SH-SY5Y (cell line): ENCODE measurements at regions not wholly inside any gene's neighbourhood (a gene's known extent, or its start where the extent isn't known, plus 50 kb on each side); places are given as distances from the start of the nearest gene placed in this dataset.

Experiments
- GATA2 ChIP-seq: IDR thresholded peaks from 2 replicates; pipeline ENCODE4 v1.6.1; 2011; ENCODE audit warnings: mild to moderate bottlenecking, low read depth, low read length
- GATA3 ChIP-seq: IDR thresholded peaks from 2 replicates; pipeline ENCODE4 v1.6.1; 2011; ENCODE audit warnings: low read depth, mild to moderate bottlenecking, low read length, moderate library complexity

DNA sequence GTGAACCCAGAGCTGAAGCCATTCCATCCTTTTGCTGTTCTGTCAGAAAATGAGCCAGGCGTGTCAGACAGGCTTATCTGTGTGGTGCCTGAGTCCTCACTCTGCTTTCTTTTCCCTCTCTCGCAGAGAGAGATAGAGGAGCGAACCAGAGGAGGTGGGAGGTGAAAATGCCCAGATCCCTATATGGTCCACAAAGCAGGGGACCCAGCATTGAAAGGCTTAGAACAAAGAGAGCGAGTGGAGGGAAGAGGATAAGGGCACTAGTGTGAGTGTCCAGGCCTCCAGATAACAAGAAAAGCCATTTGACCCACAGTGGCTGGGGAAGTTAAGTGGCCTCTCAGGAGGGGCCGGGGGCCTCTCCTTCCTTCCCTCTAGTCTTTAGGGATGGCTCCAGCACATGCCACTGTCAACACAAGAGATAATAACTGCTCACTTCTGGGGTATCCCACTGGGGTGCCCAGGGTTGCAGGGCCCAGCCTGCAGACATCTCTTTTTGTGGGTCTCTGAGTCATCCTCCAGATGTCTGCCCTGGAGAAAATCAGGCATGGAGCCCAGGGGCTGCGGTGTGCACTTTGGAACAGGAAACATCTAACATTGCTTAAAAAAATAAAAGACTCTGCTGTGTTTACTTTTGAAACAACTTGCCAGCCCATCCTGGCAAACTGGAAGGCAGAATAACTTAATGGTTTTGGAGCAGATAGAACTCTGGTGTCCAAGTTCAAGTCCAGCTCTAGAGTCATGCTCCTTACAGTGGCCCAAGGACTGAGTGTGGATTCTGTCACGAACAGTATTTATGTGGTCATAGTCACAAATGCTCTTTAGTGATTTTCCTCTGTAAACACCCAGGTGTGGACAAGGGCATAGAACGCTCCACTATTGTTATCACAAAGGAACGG, 189.5 kb downstream of the CXCL12 start:
- TF ChIP-seq GATA2 (no peak), GATA3 (no peak)
